COR-L47 (cell line): ENCODE measurements at regions not wholly inside any gene's neighbourhood (a gene's known extent, or its start where the extent isn't known, plus 50 kb on each side); places are given as distances from the start of the nearest gene placed in this dataset.
A peak's percentile ranks its signal among the peaks of the same experiment; 100 is the strongest.
"Not testable (repeated sequence)": the region's sequence is repeated elsewhere in the genome, so short reads cannot be mapped to it uniquely, and the experiment has no call there.

Experiments
- DNase-seq: peaks from one replicate; lab custom pipeline; 2025; lab: John Stamatoyannopoulos, UW

DNA sequence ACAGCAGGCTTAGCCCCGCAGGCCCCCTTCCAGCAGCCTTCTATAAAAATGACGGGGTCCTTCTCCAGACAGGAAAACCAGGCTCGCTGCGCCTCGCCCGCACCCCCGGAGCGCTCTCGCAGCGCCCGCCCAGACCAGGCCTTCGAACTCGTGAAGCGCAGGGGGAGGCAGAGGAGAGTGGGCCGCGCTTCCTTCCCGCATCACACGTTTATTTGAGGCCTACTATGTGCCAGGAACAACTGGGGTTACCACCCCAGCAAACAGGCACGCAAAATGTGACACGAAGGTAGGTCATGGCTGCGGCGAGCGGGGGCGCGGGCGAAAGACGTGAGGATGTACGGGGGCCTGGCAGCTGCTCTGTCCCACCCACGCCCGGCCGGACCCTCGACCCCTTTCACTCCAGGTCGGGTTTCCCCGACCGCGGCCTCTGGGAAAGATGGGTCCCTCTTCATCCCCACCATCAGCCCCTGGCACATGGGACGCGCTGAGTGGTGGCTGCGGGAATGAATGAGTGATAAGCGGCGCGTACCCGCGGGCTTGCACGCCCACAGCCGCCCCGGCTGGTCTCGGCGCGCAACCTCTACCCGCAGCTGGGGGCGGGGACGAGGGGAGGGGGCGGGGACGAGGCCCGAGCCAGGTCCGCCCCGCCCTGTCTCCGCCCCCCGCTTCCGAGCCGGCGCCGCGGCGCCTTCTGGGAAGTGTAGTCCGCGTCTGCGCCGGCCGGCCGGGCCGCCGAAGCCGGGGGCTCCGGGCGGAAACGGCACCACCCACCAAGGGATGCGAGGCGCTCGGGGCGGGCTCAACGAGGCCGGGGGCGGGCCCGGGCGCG lies 59.1 kb downstream of the ZNF467 start:
- peak; percentile 78 for DNase-seq

DNA sequence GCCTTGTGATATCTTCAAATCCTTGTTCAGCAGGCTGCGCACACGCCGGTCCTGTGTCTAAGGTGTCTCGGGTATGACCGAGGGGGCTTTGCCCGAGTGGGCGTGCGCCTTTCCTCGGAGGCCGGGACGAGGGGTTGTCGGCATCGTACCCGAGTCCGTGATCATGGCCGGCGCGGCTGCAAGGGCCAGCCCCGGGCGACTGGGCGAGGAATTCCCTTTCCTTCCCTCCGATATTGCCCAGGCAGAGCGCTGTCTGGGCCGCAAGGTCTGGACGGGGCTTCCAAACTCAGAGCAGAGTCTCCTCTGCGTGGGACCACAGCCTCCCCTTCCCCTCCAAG lies 59.7 kb downstream of the ZNF467 start:
- DNase-seq = no peak

DNA sequence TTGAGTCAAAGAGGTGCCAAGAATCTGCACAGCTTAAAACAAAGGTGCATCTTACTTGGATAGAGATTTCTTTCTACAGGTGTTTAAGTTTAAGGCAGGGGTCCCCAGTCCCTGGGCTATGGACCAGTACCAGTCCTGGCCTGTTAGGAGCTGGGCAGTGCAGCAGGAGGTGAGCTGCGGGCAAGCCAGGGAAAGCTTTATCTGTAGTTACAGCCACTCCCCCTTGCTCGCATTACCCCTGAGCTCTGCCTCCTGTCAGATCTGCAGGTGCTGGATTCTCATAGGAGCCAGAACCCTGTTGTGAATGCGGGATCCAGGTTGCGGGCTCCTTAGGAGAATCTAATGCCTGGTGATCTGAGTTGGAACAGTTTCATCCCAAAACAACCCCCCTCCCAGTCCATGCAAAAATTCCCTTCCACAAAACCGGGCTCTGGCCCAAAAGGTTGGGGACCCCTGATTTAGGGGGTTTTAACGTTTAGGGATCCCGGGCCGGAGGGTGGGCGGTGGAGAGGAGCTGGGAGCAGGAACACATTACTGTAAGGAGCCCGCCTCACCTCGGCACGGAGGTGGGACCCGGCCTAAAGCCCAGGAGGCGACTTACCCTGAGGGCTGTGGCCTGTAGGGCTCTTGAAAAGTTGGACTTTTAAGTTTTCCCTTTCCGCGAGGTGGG lies 60.2 kb downstream of the ZNF467 start:
- DNase-seq = no peak

DNA sequence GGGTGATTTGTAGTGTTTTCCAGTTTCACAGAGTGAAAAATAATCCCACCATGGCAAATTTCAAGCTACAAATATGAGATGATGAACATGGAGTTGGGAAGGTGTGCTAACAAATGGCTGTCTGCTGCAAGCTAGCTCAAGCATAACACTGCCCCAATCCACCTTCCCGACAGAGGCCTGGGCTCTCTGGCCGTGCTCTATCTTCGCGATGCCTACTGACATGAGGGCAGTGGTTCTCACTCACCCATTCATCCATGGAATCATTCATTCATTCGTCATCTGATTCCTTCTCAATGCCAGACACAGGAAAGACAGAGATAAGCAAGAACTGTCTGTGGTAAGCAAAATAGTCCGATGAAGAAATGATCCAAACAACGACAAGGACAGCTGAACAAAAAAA lies 65.4 kb downstream of the ZNF467 start:
- DNase-seq = no peak

DNA sequence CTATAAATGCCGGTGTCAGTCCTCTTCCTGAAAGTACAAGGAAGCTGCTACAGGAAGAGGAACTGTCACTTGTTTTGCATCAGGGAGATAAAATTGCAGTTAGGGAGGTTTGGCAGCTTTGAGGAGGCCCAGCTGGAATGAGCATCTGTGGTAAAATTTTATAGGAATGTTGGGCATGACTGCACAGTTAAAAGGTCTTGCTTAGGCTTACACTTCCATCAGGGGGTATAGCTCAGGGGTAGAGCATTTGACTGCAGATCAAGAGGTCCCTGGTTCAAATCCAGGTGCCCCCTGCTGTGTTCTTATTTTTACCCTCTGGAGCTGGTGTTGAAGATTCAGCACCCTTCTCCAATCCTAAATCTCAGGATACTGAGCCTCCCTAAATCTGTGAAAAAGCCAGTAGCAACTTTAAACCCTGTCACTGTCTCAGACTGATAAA lies 65.9 kb downstream of the ZNF467 start:
- no peak for DNase-seq

DNA sequence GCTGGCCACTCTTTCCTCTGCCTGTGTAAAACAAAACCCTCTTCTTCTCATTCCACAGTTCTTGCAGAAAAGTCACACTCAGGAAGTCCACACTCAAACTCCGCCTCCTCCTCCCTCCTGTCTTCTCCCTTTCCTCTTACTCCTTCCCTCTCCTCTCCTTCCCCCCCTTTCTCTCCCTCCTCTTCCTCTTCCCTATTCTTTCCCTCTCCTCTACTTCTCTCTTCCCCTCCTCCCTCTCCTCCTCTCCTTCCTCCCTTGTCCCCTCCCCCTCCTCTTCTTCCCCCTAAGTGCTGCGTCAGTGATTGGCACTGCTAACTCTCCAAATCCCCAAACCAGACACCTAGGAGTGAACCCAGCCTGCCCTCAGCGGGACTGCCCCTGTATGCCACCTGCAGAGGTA lies 67.0 kb downstream of the ZNF467 start:
- DNase-seq = no peak

DNA sequence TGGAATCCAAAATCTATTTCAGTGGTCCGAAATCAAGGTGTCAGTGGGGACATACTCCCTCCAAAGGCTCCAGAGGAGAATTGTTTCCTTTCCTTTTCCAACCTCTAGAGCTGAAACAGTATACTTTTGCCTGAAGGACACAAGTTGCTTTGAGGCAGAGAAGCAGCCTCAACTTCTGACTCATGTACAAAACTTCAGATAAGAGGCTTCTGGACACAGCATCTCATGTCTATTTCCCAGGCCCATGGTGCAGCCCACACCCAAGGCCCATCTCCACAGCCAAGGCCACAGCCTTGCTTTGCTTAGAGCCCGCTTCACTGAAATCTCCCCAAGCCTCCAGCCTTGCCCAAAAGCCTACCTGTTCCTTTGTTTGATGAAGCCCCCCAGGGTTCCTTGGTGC lies 68.9 kb downstream of the ZNF467 start:
- DNase-seq = no peak

DNA sequence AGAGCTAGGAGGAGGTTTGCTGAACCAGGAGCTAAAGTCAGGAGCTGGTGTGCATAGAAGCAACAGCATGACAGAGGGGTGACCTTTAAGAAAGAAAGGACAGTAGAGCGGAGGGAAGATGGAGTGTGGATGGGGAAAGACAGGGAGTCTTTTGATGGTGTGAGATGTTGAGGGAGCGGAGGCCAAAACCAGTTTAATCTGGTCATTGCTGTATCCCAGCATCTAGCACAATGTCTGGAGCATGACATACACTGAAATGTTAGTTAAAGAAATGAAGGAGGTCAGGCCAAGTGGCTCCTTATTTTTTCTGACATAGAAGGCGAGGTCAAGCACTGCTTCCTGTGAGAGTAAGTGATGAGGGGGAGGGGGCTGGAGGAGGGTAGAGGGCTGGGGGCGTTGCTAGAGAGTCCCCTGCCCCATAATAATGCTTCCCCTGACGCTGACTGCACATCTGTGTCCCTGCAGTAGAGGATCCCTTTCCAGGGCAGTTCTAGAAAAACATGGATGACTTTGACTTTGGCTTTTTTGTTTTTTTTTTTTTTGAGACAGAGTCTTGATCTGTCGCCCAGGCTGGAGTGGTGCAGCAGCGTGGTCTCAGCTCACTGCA lies 70.2 kb downstream of the ZNF467 start:
- no peak for DNase-seq

DNA sequence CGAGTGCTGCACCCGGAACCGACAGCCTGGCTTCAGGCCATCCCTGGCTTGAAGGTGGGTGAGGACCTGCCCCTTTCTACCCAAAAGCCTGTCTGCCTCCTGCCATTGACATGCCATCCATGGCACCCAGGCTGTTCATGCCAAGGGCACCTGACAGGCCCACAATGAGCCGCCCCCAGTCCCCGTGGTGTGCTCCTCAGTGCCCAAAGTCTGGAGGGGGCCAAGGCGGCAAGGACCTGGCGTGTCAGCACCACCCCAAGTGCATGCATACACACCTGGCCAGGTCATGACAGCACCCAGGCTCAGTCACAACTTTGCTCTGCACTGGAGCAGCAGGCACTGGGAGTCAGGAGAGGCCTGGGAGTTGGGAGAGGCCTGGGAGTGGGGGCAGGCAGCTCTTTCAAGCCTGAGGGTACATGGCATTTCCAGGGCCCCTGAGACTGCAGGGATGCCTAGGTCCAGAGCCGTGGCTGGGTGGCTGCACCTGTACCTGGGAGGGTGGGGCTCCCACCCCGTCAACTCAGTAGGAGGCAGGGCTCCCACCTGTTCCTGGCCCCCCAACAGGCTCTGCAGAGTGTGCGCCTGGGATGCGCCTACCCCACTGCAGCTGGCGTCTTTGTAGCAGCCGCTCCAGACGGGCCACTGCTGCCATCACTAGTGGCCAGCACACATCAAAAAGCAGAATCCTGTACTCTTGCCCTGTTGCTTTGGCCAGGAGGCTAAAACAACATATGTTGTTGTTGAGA lies 71.7 kb downstream of the ZNF467 start:
- DNase-seq = no peak

DNA sequence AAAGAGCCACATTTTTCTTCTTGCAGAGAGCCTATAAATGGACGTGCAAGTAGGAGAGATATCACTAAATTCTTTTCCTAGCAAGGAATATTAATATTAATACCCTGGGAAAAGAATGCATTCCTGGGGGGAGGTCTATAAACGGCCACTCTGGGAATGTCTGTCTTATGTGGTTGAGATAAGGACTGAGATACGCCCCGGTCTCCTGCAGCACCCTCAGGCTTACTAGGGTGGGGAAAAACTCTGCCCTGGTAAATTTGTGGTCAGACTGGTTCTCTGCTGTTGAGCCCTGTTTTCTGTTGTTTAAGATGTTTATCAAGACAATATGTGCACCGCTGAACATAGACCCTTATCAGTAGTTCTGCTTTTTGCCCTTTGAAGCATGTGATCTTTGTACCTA lies 75.6 kb downstream of the ZNF467 start:
- not testable (repeated sequence) for DNase-seq

DNA sequence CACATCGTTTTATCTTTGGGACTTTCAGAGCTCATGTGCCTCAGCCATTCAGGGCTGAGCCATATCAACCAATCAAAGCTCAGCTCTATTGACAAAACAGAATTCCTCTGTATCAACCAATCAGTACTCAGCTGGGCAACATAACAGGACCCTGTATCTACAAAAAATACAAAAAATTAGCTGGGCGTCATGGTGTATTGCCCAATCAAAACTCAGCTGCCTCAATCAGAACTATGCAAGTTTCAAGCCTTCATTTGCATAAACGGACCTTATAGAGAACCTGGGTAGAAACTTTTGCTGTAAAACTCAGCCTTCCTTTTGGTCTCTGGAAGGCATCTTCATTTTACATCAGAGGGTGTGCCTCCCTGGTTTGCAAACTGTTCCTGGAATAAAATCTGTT lies 77.1 kb downstream of the ZNF467 start:
- DNase-seq = no peak

DNA sequence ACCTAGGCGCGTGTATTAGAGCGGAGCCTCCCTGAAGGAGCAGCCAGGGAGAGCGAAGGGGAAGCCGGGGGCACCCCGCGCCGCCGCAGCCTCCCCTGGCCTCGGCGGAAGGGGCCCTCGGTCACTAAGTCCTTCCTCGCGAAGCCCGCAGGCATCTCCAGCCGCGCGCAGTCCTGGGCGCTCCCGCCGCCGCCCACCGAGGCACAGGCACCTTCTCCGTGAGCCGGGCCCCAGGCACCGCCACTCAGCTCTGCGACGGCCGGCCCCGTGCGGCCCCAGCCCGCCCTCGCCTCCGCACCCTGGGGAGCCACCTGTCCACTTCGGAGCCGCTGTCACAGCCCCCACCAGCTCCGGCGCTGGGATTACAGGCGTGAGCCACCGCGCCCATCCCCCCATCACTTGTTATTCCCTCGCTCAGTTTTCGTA lies 80.8 kb downstream of the ZNF467 start:
- no peak for DNase-seq

DNA sequence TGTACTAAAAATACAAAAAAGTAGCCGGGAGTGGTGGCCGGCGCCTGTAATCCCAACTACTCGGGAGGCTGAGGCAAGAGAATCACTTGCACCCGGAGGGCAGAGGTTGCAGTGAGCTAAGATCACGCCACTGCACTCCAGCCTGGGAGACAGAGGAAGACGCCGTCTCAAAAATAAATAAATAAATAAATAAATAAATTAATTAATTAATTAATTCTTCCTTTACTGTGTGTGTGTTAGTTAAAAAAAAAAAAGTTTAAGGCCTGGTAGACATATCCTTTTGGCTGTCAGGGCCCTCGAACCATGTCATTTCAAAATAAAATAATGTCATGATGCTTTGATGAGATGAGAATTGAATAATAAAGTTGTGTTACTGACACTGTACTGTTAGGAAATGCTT lies 81.3 kb downstream of the ZNF467 start:
- DNase-seq = no peak

DNA sequence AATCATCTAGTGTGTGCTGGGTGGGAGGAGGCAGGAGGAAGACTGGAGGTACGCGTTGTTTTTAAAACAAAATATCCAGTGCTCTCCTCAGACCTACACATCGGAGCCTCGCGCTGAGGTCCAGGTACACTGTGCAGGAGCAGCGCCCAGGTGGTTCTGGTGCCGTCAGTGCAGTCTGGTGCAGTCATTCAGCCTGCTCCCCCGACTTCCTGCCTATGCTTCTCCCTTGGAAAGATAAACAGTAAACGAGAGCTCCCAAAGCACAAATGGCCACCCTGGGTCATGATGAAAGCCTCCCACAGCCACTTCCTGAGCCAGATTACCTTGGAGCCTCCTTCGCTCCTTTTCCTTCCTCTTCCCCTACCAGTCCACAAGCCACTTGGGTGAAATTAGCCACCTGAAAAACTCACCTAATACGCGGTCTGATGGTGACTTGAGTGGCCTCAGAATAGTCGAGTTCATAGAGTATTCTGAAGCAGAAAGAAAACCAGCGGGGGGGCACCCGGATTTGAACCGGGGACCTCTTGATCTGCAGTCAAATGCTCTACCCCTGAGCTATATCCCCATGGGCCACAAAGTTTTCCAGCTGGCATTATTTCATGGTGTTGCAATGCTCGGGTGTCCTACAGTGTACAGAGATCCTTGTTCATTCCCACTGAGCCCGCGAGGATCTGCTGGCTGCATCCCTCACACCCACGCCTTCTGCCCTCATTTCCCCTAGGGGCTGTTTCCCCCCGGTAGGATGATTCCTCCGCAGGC lies 82.5 kb downstream of the ZNF467 start:
- DNase-seq = no peak

DNA sequence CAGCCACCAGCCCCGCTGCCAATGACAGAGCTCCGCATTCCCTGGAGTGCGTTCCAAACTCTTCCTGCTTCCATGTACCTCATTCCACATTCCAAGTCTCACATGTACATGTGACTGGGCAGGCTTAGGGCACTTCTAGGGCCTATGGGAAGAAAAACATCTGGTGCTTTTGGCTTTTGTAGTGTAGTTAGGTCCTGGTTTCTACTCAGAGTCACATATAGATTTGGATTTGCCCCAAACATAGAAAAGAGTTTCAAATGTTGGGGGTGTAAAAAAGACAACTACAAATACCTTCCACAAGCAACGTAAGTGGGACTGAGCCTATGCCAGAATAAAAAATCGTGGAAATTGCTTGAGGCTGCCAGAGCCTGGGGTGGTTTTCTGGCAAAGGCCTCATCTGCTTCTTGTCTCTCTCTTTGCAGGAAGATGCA lies 84.1 kb downstream of the ZNF467 start:
- no peak for DNase-seq

DNA sequence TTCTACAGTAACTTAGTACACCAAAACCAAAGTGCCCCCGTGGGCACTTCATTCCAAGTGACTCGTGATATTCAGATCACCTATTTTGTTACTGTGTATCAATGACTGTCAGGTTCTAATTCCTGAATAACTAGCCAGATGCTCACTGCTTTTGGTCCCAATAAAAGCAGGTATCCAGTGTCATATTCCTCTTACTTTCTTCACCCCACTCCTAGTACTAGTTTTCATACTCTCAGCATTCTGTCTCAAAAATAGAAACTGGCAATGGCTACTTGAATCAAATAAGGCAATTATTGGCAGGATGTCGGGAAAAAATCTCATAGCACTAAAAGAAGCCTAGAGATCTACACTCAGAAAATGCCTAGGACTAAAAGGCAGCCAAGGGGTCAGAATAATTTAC lies 84.6 kb downstream of the ZNF467 start:
- no peak for DNase-seq

DNA sequence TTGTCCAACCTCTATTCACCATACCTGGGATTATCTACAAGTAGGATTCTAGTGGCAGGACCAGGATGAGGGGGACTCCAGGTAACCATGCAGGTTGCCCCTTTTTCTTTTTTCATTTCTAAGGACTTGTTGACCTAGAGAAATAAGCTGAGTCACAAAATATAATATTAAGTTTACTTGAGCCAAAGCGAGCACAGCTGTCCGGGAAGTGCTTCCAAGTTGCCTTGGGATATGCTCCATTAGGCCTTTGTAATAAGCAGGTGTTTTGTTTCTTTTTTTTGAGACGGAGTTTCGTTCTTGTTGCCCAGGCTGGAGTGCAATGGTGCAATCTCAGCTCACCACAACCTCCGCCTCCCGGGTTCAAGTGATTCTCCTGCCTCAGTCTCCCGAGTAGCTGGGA lies 85.6 kb downstream of the ZNF467 start:
- DNase-seq = not testable (repeated sequence)

DNA sequence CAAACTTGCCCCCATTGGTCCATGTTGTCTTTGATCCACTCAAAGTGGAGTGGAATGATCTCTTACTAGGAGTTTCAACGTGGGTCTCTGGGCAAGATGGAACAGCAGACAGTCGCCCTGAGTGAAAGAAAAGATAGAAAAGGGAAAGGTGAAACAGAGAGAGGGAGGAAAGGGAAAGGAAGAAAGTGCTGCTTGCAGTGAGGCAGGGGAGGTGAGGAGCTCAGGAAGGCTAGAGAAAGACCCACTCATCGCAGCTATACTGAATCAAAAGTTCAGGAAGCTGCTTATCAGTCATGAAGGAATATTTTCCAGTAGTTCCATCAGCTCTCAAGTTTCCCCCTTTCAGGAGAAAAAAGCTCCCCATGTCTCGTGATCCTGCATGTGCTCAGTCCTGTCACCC lies 86.9 kb downstream of the ZNF467 start:
- DNase-seq = no peak

DNA sequence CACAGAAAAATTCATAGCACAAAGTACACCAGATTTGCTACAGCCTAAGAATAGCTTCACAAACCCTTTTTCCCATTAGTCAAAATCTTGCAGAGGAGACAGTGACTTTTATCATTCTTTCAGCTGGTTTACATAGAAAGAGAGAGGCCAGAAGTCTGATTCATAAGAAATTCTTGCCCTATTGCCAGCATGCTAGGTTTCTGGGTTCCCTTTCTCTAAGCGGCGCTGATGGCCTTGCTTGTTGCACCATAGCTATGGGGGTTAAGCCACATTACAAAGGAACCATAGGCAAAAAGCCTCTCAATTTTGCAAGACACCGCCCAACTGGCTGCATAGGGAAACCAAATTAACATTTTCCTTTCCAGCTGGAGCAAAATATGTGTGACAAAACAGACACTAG lies 87.4 kb downstream of the ZNF467 start:
- no peak for DNase-seq

DNA sequence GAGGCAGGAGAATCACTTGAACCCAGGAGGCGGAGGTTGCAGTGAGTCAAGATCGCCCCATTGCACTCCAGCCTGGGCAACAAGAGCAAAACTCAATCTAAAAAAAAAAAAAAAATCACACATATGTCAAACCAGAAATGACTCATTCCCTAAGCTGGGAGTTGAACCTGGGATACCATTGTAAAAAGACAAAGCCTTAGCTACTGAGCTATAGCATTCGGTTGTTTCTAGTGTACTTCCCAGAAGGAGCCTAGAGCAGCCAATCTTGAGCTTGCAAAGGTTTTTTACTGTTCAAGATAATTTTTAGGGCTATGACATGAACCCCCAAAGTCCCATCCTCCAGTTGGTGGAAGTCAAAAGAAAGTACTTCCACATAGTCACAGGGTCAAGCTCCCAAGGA lies 87.9 kb downstream of the ZNF467 start:
- no peak for DNase-seq

DNA sequence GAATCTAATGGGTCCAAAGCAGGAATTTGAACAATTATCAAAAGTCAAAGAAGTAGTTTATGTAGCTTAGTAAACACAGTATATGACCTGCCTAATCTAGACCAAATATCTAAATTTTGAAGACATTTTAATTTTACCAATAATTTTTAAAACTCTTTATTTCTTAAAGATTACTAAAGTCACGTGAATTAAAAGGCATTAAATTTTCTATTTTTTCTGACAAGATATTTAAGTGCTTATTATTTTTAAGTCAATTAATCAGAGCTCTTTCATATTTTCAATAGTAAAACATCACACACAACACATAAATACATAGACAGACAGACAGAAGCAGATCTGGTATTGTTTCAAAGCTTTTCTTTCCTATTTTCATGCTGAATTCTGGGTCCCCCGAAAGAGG lies 89.5 kb downstream of the ZNF467 start:
- DNase-seq = no peak

DNA sequence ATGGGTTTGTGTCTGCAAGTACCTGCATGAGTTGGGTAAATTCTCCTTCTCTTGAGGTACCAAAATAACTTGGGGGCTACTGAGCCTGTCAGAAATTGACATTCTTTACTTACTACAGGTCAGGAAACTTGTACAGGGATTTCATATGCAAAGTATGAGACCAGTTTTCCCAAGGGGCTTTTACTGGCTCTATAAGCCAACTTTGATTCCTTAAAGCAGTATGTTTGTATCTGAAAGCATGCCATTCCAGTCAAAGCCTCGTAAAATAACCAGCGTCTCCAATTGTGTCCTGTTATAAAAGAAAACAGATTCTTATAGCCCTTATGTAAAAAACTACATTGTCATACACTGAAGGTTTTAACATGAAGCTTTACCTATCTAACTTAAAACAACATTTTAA lies 90.2 kb downstream of the ZNF467 start:
- no peak for DNase-seq
